Left ventricle myocardium inferior (tissue), 1 donor: ENCODE measurements at regions not wholly inside any gene's neighbourhood (a gene's known extent, or its start where the extent isn't known, plus 50 kb on each side); places are given as distances from the start of the nearest gene placed in this dataset.

Source experiments
- DNase-seq: peaks from one replicate; pipeline ENCODE4 v3.0.0-alpha.2; 2020
- H3K27ac ChIP-seq: fragments of 200-600 bp; replicated peaks from 2 replicates; pipeline ENCODE4 v1.8.0; 2021
- H3K27me3 ChIP-seq: fragments of 200-600 bp; 2 replicates; pipeline ENCODE4 v1.8.0; 2021; ENCODE audit warnings: low read depth
- H3K36me3 ChIP-seq: fragments of 200-600 bp; 2 replicates; pipeline ENCODE4 v1.8.0; 2021
- H3K4me1 ChIP-seq: fragments of 200-600 bp; 2 replicates; pipeline ENCODE4 v1.8.0; 2021
- H3K4me3 ChIP-seq: fragments of 200-600 bp; 2 replicates; pipeline ENCODE4 v1.8.0; 2021; ENCODE audit warnings: mild to moderate bottlenecking, moderate library complexity
- H3K9me3 ChIP-seq: fragments of 200-600 bp; replicated peaks from 2 replicates; pipeline ENCODE4 v1.8.0; 2021
- CTCF ChIP-seq: fragments of 200-600 bp; IDR thresholded peaks from 2 replicates; pipeline ENCODE4 v1.8.0; 2021; ENCODE audit warnings: antibody characterized with exemption, mild to moderate bottlenecking, borderline replicate concordance
- intact Hi-C: fragments of 100-400 bp; cut with micrococcal nuclease; formaldehyde crosslinking; loops from one replicate; pipeline ENCODE4 v1.11.0; 2022
- donor health status: DM: no; HTN: yes; CAD: no; lungs with severe emphysema.

GRCh38 chr14:71731096-71731495 lies 201.1 kb upstream of the RGS6 start:
- Histone ChIP-seq H3K36me3 (peaks cover 30% of the 10 kb centered on the region), H3K4me3 (no peak overlapping the region), H3K27me3 (no peaks in the 10 kb centered on the region), H3K4me1 (no peaks in the 10 kb centered on the region), H3K9me3 (no peaks in the 10 kb centered on the region), H3K27ac (no peak overlapping the region)
- no peak for DNase-seq
- intact Hi-C loops = no loop called here
- TF ChIP-seq CTCF = no peak

GRCh38 chr14:71733210-71733883 lies 198.9 kb upstream of the RGS6 start:
- no peak overlapping the region for H3K27ac ChIP-seq
- peaks cover 32% of the 10 kb centered on the region for H3K36me3 ChIP-seq
- intact Hi-C loops = no loop called here
- H3K9me3 ChIP-seq = no peaks in the 10 kb centered on the region
- H3K4me3 ChIP-seq = no peak overlapping the region
- no peak for DNase-seq
- TF ChIP-seq CTCF = no peak
- no peaks in the 10 kb centered on the region for H3K4me1 ChIP-seq
- no peaks in the 10 kb centered on the region for H3K27me3 ChIP-seq

GRCh38 chr14:71734076-71734475 lies 198.2 kb upstream of the RGS6 start:
- H3K36me3 ChIP-seq = peaks cover 32% of the 10 kb centered on the region
- H3K4me3 ChIP-seq = no peak overlapping the region
- no peak for TF ChIP-seq CTCF
- no peaks in the 10 kb centered on the region for H3K27me3 ChIP-seq
- DNase-seq = no peak
- H3K4me1 ChIP-seq = peaks cover 3% of the 10 kb centered on the region
- no peak overlapping the region for H3K27ac ChIP-seq
- H3K9me3 ChIP-seq = no peaks in the 10 kb centered on the region
- intact Hi-C loops = no loop called here

GRCh38 chr14:71734885-71735284 lies 197.3 kb upstream of the RGS6 start:
- intact Hi-C loops = no loop called here
- Histone ChIP-seq H3K9me3 (no peaks in the 10 kb centered on the region), H3K27me3 (no peaks in the 10 kb centered on the region), H3K4me3 (no peak overlapping the region), H3K27ac (no peak overlapping the region), H3K36me3 (peaks cover 29% of the 10 kb centered on the region), H3K4me1 (peaks cover 11% of the 10 kb centered on the region)
- DNase-seq = no peak
- TF ChIP-seq CTCF = no peak

- H3K36me3 ChIP-seq = peaks cover 15% of the 10 kb centered on the region
- no peak for TF ChIP-seq CTCF
- no peaks in the 10 kb centered on the region for H3K9me3 ChIP-seq
- no peak for DNase-seq
- intact Hi-C loops = no loop called here
- H3K27me3 ChIP-seq = no peaks in the 10 kb centered on the region
- no peak overlapping the region for H3K27ac ChIP-seq
- peaks cover 17% of the 10 kb centered on the region for H3K4me1 ChIP-seq
- H3K4me3 ChIP-seq = no peak overlapping the region
Observed at GRCh38 chr14:71737760-71738159, 194.5 kb upstream of the RGS6 start.
